ENCODE measurements at regions not wholly inside any gene's neighbourhood (a gene's known extent, or its start where the extent isn't known, plus 50 kb on each side); places are given as distances from the start of the nearest gene placed in this dataset.

GRCh38 chr6:4575714-4576113 is 200.5 kb upstream of the CDYL start:
- TF ChIP-seq POLR2AphosphoS5 (IDR thresholded peaks at IDR 0.05) (no peak), EP300 (IDR thresholded peaks at IDR 0.05) (no peak)
- TF ChIP-seq, protein P1, sequence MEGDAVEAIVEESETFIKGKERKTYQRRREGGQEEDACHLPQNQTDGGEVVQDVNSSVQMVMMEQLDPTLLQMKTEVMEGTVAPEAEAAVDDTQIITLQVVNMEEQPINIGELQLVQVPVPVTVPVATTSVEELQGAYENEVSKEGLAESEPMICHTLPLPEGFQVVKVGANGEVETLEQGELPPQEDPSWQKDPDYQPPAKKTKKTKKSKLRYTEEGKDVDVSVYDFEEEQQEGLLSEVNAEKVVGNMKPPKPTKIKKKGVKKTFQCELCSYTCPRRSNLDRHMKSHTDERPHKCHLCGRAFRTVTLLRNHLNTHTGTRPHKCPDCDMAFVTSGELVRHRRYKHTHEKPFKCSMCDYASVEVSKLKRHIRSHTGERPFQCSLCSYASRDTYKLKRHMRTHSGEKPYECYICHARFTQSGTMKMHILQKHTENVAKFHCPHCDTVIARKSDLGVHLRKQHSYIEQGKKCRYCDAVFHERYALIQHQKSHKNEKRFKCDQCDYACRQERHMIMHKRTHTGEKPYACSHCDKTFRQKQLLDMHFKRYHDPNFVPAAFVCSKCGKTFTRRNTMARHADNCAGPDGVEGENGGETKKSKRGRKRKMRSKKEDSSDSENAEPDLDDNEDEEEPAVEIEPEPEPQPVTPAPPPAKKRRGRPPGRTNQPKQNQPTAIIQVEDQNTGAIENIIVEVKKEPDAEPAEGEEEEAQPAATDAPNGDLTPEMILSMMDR (IDR thresholded peaks at IDR 0.05), result no peak
